ENCODE measurements at regions not wholly inside any gene's neighbourhood (a gene's known extent, or its start where the extent isn't known, plus 50 kb on each side); places are given as distances from the start of the nearest gene placed in this dataset.
"Not testable (repeated sequence)": the region's sequence is repeated elsewhere in the genome, so short reads cannot be mapped to it uniquely, and the experiment has no call there.

DNA sequence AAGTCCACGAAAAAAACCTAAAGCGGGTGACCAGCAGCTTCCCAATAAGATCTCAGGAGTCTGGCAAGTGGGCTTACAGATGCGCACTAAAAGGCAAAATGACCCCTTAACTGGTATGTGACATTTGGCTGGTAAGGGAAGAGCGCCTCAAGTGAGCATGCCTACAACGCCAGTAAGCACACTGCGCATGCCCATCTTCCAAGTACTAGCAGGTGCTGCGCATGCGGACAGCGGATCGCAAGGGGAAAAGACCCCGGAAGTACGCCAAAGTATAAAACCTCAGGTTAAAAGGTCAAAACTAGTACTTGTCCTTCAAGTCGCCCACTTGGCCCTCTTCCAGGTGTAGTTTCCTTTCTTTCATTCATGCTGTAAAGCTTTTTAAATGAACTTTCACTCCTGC, 518.5 kb upstream of the MDGA2 start:
- no peak for DNase-seq

DNA sequence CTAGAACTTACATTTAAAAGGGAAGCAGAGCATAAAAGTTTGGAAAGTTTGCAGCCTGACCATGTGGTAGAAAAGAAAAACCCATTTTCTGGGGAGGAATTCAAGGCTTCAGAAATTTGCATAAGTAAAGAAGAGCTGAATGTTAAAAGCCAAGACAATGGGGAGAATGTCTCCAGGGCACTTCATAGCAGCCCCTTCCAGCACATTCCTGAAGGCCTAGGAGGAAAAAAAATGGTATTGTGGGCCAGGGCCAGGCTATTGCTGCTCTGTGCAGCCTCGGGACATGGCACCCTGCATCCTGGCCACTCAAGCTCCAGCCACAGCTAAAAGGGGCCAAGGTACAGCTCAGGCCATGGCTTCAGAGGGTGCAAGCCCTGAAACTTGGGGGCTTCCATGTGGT, 474.2 kb upstream of the MDGA2 start:
- DNase-seq: not testable (repeated sequence)

DNA sequence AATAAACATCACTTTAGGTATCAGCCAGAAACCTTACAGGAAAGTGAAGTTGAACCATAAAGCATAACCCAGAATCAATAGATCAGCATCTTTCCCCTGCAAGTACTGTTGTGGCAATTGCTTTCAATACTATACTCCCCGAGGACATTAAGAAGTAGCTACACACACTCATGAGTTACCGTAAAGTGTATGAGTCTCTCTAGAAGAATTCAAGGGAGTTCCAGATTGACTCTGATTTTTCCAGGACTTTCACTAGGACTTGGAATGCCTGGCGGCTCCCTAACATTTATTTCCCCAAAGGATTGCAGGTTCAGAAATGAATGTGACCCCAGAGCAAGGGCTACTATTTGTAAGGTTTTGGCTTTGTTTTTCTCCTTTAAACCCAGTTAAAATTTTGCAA, 465.4 kb upstream of the MDGA2 start:
- DNase-seq: no peak

DNA sequence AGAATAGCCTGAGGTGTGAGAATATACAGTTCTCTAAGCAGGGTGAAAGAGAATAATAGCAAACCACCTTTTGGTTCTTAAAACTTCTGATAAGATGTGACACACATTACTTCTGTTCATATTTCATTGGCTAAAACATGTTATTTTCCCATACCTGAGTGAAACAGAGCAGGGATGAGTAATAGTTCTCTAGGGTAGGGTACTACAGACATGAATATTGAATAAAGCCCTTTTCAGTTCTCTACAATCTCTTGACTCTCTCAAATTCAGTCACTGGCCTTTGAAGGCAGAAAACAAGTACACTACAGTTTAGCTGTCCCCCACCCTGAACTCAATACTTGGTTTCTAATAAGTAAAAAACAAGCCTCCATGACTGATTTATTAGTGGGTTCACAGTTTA, 454.1 kb upstream of the MDGA2 start:
- DNase-seq: no peak

DNA sequence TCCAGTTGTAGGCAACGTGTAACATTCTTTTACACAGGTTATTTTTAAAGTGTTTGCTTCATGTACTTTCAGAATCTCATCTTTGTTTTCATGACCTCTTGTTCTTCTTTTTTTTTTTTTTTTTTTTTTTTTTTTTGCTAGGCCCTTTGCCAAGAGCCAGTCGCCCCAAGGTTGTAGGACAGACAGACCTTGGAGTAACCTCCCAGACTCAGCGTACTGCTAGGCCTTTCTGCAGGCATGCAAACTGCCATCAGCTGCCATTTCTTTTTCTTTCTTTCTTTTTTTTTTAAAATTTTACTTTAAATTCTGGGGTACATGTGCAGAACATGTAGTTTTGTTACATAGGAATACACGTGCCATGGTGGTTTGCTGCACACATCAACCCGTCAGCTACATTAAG, 452.3 kb upstream of the MDGA2 start:
- DNase-seq: no peak

DNA sequence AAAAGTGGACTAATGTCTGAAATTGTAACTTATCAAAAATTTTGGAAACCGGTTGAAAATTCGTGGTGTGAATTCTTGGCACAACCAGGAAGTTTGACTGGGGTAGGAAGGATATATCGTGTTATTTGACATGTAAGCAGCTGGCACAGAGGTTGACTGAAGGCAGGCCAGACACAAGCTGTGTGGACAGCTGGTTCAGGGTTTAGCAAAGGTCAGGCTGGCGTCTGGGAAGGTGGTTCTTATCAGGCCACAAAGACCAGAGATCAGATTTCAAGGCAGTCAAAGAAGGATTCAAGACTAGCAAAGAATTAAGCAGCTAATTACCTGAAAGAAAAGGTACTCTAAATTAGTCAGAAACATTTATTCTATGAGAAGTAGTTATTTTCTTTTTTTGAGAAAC, 450.2 kb upstream of the MDGA2 start:
- no peak for DNase-seq

DNA sequence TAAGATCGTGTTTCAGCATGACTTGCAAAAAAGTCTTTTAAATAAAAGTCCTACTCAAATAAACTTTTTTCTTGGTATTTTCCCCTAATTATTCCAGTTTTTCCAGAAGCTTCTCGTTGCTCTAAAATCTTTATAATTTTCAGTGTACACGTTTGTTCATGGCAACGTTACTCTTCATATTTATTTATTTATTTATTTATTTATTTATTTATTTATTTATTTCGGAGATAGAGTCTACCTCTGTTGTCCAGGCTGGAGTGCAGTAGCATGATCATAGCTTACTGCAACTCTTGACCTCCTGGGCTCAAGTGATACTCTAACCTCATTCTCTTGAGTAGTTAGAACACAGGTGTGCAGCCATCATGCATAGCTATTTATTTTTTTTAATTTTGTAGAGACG, 438.3 kb upstream of the MDGA2 start:
- DNase-seq: no peak

DNA sequence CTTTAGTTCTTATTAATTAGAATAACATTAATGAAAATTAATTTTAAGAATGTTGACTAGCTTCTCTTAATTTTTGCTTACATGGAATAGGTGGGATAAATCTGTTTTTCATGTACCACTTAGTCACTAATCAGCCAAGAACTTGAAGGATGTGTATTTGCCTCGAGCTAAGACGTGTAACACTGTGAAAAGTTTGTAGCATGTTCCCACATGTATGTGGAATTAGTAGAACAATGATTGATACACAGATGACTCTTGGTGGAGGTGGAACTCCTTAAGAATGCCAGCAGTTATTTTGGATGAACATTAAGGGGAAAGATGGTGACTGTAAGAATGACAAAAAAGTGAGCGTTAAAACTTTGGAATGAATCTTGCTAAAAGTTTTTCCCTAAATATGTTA, 435.7 kb upstream of the MDGA2 start:
- DNase-seq: no peak

DNA sequence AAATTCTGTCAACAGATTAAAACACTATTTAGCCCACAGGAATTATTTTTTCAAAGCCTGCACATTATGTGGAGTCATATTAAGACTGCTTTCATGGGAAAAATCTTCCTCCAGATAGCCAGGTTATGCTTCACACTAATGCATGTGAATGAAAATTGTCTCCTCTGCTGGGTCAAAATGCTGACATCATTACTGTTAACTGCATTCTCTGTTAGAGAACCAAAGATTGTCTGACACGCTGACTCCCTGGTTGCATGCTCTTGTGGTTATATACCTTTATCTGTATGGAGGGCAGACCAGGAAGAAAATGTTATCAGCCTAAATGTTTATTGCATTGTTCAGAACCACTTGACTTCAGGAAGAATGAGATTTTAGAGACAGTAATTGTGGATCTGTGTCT, 432.2 kb upstream of the MDGA2 start:
- DNase-seq: no peak

DNA sequence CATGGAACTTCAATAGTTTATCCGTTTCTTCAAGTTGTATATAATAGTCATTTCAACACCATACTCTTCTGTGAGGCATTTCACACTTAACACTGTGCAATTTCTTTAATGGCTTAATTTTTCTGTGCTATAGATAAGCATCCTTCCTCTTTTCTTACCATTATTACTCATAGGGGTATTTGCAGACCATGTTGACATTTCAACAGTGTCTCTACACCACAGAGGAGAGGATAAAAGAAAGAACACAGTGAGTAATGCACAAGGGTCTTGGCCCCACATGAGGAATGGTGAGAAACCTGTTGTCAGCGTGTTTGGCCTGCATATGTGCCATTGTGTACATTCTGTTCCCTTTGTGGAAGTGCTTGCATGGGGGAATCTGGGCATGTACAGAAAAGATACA, 421.5 kb upstream of the MDGA2 start:
- DNase-seq: no peak

DNA sequence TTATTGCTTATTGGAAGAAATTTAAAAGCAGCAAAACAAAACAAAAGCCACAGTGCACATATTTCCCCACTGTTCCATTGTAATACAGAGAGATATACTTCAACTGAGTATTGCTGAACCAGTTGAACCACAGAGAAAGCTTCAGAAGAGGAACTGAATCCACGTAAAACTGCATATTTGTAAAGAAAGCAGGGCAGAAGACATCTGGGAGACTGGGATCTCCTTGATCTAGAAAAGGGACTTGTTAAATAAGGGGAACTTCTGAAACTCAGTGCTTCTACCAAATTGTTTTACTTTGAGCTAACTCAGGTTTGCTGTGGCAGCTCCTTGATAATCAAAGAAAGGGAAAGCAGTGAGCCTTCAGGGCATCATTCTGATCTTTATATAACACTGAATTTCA, 411.1 kb upstream of the MDGA2 start:
- DNase-seq: no peak

DNA sequence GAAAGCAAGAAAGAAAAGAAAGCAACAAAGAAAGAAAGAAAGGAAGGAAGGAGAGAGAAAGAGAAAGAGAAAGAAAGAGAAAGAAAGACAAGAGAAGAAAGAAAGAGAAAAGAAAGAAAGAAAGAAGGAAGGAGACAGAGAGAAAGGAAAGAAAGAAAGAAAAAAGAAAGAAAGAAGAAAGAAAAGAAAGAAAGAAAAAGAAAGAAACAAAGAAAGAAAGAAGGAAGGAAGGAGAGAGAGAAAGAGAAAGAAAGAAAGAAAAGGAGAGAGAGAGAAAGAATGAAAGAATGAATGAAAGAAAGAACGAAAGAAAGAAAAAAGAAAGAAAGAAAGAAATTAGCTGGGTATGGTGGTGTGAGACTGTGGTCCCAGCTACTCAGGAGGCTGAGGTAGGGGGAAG, 400.1 kb upstream of the MDGA2 start:
- DNase-seq: no peak

DNA sequence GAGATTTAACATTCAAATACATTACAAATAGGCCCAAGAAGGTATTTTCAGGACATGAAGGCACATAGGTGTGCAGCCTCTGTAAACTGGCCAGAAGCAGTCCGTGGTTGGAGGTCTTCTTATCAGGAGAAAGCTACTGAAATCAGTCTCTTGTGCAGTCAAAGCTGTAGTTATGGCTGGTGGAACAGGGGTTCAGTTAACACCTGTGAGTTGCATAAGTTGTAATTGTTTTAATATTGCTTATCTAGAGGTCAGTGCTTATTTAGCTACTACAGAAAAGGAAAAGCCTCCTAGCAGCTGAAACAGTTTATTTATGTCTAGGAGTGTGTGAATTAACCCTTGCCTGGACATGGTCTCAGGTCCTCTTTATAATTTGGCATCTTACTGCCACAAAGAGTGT, 377.6 kb upstream of the MDGA2 start:
- no peak for DNase-seq

DNA sequence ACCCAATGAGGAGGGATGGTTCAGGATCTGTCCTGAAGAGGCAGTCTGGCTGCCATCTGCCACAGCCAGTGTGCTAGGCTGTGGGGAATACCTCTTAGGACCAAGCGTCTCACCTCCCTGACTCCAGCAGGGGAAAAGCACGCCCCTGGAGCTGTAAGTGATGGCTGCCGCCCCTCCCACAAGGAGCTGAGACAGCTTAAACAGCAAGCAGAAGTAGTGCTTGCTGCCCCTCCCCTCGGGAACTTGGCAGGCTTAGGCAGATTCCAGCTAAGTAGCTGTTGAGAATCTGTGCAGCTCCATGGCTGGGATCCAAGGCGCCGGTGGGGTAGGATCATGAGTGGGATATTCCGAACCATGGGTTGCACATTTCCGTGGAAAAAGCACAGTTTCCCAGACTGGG, 360.4 kb upstream of the MDGA2 start:
- DNase-seq: no peak

DNA sequence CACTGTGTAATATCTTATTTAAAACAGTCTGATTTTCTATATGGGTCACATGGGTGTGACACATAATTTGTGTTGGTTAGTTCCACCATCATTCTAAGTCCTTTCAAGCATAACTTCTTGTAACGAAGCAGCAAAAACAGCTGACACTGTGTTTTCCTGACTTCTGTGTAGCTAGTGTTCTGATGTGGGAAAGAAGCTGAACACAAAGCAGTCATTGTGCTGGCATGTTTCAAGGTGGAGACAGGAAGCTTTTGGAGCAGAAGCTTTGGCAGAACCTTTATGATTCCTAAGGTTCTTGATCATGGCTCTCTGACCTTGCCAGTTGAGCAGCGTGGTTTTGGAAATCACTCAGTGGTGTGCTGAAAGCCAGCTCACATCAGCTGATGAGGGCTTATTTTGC, 351.7 kb upstream of the MDGA2 start:
- no peak for DNase-seq

DNA sequence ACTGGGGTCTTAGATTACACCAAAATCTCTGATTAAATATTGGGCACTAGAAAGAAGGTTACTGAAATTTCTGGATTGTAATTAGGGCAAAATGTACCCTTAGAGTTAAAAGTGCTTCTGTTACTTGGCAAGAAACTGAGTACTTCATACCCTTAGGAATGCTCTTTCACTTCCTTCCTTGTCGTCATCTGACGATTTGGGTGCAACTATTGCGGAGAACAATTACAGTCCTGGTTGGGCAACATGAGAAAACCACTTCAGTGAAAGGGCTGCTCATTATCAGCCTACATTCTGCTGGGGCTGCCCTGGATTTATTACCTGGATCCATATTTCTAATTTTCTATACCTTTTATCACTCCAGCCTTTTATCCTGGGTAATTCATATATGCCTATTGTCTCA, 348.5 kb upstream of the MDGA2 start:
- no peak for DNase-seq

DNA sequence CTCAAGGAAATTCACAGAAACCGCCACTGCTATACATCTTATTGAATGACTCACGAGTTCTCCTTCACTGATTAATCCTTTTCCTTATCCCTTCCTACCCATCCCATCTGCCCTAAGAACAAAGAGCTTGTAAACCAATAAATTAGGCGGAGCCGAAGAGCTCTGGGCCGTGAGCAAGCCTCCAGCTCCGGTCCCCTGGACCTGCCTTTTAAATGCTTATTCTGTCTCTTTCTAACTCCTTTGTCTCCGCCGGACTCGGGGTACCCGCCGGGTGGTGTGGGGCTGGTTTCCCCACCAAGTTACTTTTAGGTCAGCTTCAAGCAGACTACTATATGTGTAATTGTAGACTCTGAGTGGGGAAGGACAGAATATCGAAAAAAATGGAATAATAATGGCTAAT, 336.1 kb upstream of the MDGA2 start:
- DNase-seq: not testable (repeated sequence)

DNA sequence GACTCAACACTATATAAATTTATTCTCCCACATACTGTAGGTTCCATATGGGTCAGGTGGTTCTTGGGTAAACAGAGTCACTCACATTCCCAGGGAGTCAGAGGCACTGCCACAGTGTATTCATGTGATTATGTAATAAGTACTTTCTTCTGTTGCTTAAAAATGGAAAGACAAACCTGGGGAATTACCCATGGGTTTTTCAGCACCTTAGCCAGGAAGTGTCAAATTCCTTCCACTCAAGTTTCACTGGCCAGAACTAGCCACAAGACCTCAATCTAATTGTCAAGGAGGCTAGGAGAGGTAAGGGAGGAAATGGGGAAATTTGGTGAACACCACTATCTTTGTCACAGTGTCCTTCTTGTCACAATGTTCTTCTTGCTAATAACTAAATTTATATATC, 333.2 kb upstream of the MDGA2 start:
- no peak for DNase-seq

DNA sequence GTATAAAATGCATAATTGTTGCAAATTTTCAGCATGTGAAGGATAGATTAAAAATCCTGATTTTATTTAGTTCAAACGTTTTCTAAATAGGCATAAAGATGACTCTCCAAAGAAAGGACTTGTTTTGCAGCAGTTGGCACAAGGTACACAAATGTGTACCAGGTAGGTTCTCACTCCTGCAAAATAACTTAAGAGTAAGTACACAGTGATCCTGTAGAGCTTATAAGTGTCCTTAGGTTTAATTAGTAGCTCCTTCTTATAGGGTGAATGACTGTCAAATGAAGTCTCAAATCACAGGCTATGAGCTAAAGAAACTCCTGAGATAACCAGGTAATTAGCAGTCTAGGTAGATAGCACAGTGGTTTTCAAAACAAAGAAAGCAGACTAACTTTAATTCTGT, 330.6 kb upstream of the MDGA2 start:
- no peak for DNase-seq

DNA sequence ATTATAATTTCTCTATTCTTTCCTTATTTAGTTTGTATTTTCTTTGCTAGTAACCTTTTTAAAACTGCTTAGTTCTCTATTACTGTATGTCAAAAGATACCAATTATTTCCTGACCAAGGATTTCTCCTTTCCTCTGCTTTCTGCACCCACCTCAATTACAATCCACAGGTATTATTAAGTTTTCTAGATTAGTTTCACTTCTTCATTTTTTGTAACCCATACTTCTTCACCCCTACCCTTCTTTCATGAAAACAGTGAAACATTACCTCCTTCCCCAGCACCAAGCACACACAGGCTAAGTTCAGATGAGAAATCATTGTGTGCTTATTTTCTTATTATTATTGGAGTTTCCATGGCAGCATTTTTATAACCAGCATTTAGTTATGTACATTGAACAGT, 318.5 kb upstream of the MDGA2 start:
- DNase-seq: no peak

DNA sequence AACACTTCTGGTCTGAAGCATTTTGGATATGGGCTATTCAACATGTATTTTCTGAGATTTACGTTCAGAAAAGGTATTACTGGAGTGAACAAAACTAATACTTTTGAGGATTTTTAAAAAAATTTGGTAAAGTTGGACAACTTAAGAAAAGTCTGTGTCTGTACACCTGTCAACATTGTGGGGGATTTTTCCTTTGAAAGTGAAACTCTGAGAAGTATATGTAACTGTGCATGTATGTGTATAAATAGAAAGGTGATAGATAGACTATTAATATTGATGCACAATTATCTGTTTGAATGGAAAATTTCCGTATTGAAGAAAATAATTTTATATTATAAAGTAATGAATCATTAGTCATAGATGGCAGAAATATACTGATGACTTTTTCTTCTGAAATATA, 312.8 kb upstream of the MDGA2 start:
- no peak for DNase-seq

DNA sequence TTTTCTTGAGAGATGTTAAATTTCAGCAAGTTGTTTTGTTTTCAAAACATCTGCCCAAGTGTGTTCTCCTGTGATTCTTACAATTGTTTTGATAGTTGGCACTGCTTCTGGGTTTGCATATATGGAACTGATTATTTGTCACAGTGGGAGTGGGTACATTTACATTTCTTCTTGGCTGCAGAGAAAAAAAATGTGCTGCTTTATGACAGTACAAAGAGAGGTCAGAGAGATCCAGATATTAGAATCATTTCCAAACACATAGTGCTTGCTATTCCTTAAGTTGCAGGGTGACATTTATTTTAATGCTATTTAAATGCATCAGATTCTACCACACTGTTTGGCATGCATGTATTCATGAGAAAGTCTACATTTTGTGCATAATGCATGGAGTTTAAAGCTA, 303.5 kb upstream of the MDGA2 start:
- no peak for DNase-seq

DNA sequence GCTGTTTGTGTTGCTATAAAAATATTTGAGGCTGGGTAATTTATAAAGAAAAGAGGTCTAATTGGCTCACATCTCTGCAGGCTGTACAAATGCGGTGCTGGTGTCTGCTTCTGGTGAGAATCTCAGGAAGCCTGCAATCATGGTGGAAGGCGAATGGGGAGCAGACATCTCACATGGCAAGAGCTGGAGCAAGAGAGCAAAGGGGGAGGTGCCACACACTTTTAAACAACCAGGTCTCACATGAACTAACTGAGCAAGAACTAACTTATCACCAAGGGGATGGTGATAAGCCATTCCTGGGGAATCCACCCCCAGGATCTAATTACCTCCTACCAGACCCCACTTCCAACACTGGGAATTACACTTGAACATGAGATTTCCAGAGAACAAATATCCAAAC, 300.7 kb upstream of the MDGA2 start:
- no peak for DNase-seq

DNA sequence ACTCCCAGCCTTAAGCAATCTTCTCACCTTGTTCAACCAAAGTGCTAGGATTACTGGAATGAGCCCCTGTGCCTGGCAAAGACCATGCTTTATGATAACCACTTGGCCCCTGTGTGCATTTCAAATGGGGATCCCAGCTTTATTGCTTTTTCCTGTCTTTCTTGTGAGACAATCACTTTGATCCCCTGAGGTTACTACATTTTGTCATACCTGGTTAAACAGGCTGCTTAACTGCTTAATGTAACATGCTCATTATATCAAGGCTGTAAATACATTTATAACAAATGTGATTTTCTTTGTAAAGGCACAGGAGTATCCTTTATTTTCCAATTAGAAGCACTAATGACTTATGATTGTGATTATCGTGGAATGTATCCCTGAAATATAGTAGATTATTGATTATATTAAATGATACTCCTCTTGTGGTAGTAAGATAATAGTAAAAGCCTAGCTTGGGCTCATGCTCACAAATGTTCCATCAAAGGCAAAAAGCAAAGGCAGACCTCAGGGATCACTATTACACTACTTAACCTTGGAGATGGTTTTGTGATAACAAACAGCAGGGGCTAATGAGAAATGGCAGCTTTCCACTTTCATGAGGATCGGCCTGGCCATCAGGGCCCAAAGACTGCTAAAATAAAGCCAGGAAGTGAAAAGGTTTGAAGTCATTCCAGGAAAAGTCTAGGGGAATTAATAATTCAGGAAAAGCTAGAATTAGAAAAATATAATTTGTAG, 290.8 kb upstream of the MDGA2 start:
- DNase-seq: no peak

DNA sequence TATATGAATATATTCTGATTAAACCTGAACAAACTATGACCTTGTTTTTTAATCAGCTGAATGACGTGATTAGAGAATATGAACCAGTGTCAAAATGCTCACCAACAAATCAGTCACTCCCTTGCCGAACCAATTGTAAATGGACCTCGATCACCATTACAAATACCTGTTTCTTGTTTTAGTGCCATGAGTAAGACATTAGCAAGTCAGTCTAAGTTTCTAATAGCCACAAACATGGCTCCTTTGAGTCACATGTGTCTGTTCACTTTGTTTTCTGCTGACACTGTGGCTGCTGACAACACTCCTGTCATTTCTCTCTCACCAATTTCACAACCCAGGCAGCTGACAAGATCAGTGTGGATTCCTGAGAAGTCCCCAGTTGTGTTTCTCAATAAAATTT, 286.2 kb upstream of the MDGA2 start:
- no peak for DNase-seq

DNA sequence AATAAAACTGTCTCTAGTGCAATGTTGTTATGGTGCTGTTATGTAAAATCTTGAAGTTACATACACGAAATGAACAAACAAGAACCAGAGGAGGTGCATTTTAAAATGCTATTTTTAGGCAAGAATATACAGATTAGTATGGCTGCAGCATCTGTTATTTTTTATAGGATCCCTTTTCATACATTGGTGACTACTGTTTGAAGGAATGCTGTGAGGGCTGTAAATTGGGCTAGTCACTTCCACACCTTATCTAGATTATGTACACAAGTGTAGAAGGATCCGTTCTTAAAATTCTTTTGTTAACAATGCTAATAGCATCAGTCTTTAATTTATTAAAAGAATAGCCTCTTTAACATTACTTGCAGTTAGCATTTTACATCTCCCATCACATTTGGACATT, 284.3 kb upstream of the MDGA2 start:
- DNase-seq: no peak

Measured in activated CD4-positive, alpha-beta T cell treated with anti-CD3 and anti-CD28 coated beads, Interleukin-2, amount 50 U/mL, for 16 hours (primary cell).